Peyer's patch (tissue), 4 donors: ENCODE measurements at regions not wholly inside any gene's neighbourhood (a gene's known extent, or its start where the extent isn't known, plus 50 kb on each side); places are given as distances from the start of the nearest gene placed in this dataset.

Source experiments
- POLR2A ChIP-seq, 2 donors: fragments of 450-650 bp; IDR thresholded peaks; one replicate each; pipeline ENCODE4 v1.5.1; 2017; ENCODE audit warnings: antibody characterized with exemption in 2 of 2, mild to moderate bottlenecking in 2 of 2, moderate library complexity in 2 of 2
- TF ChIP-seq, protein P1 (sequence below), 6 experiments: fragments of 450-650 bp in 4 of 6; fragments of 200-600 bp in 2 of 6; sonication (generic) in 1 of 6; IDR thresholded peaks; one replicate each; pipeline ENCODE4 v1.5.1; 2017 to 2019; ENCODE audit warnings: antibody characterized with exemption in 6 of 6, mild to moderate bottlenecking in 3 of 6, moderate library complexity in 1 of 6

DNA sequence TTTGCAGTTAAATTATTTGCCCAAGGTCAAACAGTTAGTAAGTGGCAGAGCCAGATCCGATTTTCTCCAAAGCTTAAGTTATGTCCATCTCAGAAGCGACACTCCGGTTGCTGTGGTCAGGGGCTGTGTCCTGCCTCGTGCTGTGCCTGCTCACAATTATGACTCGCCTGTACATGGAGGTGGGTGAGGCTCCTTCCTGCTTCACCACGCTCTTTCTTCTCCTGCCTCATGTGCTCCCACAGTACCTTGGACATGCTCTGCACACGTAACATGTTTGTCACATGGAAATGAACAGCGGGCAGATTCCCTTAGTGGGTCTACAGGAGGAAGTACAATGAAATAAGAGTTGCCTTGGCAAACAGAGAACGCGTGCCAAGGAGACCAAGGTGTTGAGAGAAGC is 62.2 kb upstream of the CCND2 start:
- TF ChIP-seq, protein P1, sequence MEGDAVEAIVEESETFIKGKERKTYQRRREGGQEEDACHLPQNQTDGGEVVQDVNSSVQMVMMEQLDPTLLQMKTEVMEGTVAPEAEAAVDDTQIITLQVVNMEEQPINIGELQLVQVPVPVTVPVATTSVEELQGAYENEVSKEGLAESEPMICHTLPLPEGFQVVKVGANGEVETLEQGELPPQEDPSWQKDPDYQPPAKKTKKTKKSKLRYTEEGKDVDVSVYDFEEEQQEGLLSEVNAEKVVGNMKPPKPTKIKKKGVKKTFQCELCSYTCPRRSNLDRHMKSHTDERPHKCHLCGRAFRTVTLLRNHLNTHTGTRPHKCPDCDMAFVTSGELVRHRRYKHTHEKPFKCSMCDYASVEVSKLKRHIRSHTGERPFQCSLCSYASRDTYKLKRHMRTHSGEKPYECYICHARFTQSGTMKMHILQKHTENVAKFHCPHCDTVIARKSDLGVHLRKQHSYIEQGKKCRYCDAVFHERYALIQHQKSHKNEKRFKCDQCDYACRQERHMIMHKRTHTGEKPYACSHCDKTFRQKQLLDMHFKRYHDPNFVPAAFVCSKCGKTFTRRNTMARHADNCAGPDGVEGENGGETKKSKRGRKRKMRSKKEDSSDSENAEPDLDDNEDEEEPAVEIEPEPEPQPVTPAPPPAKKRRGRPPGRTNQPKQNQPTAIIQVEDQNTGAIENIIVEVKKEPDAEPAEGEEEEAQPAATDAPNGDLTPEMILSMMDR (IDR thresholded peaks at IDR 0.05), result no peak
- TF ChIP-seq POLR2A (IDR thresholded peaks at IDR 0.05), result no peak
